ENCODE measurements at regions not wholly inside any gene's neighbourhood (a gene's known extent, or its start where the extent isn't known, plus 50 kb on each side); places are given as distances from the start of the nearest gene placed in this dataset.

DNA sequence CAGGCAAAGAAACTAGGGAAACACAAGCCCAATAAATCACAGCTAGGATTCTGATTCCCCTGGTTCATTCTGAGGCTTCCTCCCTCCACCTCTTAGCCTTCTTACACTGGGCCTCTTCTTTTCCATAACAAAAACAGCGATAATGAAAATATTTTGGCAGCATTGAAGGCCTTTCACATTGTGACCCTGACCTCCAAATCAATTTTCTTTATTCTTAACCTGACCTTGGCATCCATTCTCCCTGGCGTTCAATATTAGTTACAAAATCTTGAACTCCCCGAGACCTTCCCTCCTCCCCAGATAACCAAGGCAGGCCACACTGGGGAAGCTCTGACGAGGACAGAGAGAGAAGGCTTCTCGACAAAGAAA lies 399.9 kb downstream of the ZSWIM6 start:
- H3K4me3 ChIP-seq (ENCODE audit: low read length) = peak overlapping the region; percentile 19
- H3K36me3 ChIP-seq (ENCODE audit: control insufficient read depth, insufficient read depth, low read length, severe bottlenecking) = no peaks in the 10 kb centered on the region
- H3K4me1 ChIP-seq (ENCODE audit: control insufficient read depth, insufficient read depth, low read length) = peaks cover 11% of the 10 kb centered on the region
- no peaks in the 10 kb centered on the region for H3K9me3 ChIP-seq (ENCODE audit: control insufficient read depth, low read length)
- H3K27me3 ChIP-seq (replicated peaks; ENCODE audit: control insufficient read depth, insufficient read depth, low read length) = peaks cover 25% of the 10 kb centered on the region
- no peak for DNase-seq (ENCODE audit: low read depth)
- H3K9ac ChIP-seq (ENCODE audit: low read length) = no peak overlapping the region

- H3K4me3 ChIP-seq (ENCODE audit: low read length) = peak overlapping the region; percentile 19
- H3K9me3 ChIP-seq (ENCODE audit: control insufficient read depth, low read length) = no peaks in the 10 kb centered on the region
- no peak for DNase-seq (ENCODE audit: low read depth)
- no peaks in the 10 kb centered on the region for H3K36me3 ChIP-seq (ENCODE audit: control insufficient read depth, insufficient read depth, low read length, severe bottlenecking)
- peaks cover 25% of the 10 kb centered on the region for H3K27me3 ChIP-seq (replicated peaks; ENCODE audit: control insufficient read depth, insufficient read depth, low read length)
- H3K4me1 ChIP-seq (ENCODE audit: control insufficient read depth, insufficient read depth, low read length) = peaks cover 11% of the 10 kb centered on the region
- H3K9ac ChIP-seq (ENCODE audit: low read length) = no peak overlapping the region
Measured at GRCh38 chr5:61732369-61732768, 400.3 kb downstream of the ZSWIM6 start.

DNA sequence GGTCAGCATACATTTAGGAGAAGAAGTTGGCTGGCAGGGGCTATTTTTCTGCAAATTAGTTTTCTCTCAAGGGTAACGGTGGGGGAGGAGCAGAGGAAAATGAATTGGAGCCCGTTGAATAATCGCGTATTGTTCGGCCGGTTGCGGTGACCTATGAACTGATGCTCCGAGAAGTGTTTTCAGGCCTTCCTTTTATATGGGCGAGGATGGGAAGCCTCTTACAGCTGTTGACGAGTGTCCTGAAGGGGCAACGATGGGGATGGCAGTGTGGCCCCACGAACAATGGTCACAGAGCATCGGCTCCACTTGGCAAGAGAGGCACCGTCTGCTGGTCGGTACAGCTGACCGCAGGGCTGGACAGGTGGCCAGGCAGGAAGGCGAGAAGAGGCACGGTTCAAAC lies 400.7 kb downstream of the ZSWIM6 start:
- Histone ChIP-seq H3K27me3 (replicated peaks; ENCODE audit: control insufficient read depth, insufficient read depth, low read length) (peaks cover 23% of the 10 kb centered on the region), H3K9me3 (ENCODE audit: control insufficient read depth, low read length) (no peaks in the 10 kb centered on the region), H3K4me1 (ENCODE audit: control insufficient read depth, insufficient read depth, low read length) (peaks cover 11% of the 10 kb centered on the region), H3K9ac (ENCODE audit: low read length) (no peak overlapping the region), H3K4me3 (ENCODE audit: low read length) (no peak overlapping the region), H3K36me3 (ENCODE audit: control insufficient read depth, insufficient read depth, low read length, severe bottlenecking) (no peaks in the 10 kb centered on the region)
- DNase-seq (ENCODE audit: low read depth) = no peak

GRCh38 chr5:61734001-61734400 lies 401.9 kb downstream of the ZSWIM6 start:
- no peak overlapping the region for H3K4me3 ChIP-seq (ENCODE audit: low read length)
- no peaks in the 10 kb centered on the region for H3K9me3 ChIP-seq (ENCODE audit: control insufficient read depth, low read length)
- no peak for DNase-seq (ENCODE audit: low read depth)
- H3K36me3 ChIP-seq (ENCODE audit: control insufficient read depth, insufficient read depth, low read length, severe bottlenecking) = no peaks in the 10 kb centered on the region
- H3K9ac ChIP-seq (ENCODE audit: low read length) = no peak overlapping the region
- peaks cover 11% of the 10 kb centered on the region for H3K4me1 ChIP-seq (ENCODE audit: control insufficient read depth, insufficient read depth, low read length)
- H3K27me3 ChIP-seq (replicated peaks; ENCODE audit: control insufficient read depth, insufficient read depth, low read length) = peaks cover 17% of the 10 kb centered on the region

- H3K4me1 ChIP-seq (ENCODE audit: control insufficient read depth, insufficient read depth, low read length) = peaks cover 11% of the 10 kb centered on the region
- no peak overlapping the region for H3K4me3 ChIP-seq (ENCODE audit: low read length)
- H3K27me3 ChIP-seq (replicated peaks; ENCODE audit: control insufficient read depth, insufficient read depth, low read length) = peaks cover 8% of the 10 kb centered on the region
- H3K9me3 ChIP-seq (ENCODE audit: control insufficient read depth, low read length) = no peaks in the 10 kb centered on the region
- peak; percentile 58 for DNase-seq (ENCODE audit: low read depth)
- no peaks in the 10 kb centered on the region for H3K36me3 ChIP-seq (ENCODE audit: control insufficient read depth, insufficient read depth, low read length, severe bottlenecking)
- H3K9ac ChIP-seq (ENCODE audit: low read length) = peak overlapping the region; percentile 5
Measured at GRCh38 chr5:61734966-61735365, 402.9 kb downstream of the ZSWIM6 start.

DNA sequence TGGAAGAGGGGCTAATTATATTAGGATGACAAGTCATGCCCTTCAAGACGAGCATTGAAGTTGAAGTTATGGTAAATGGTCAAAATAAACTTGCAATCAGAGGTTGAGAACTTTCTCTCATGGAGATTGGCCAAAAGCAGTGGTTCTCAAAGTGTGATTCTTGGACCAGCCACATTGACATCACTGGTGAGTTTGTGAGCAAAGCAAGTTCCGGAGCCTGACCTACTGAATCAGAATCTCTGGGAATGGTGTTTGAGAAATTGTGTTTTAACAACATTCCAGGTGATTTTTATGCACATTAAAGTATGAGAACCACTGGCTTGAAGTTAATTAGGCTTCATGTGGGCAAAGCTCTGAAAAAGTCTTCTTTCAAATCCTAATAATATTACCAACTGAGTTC lies 403.5 kb downstream of the ZSWIM6 start:
- peaks cover 8% of the 10 kb centered on the region for H3K27me3 ChIP-seq (replicated peaks; ENCODE audit: control insufficient read depth, insufficient read depth, low read length)
- no peak overlapping the region for H3K9ac ChIP-seq (ENCODE audit: low read length)
- no peaks in the 10 kb centered on the region for H3K36me3 ChIP-seq (ENCODE audit: control insufficient read depth, insufficient read depth, low read length, severe bottlenecking)
- DNase-seq (ENCODE audit: low read depth) = peak; percentile 11
- no peaks in the 10 kb centered on the region for H3K9me3 ChIP-seq (ENCODE audit: control insufficient read depth, low read length)
- H3K4me1 ChIP-seq (ENCODE audit: control insufficient read depth, insufficient read depth, low read length) = peaks cover 11% of the 10 kb centered on the region
- H3K4me3 ChIP-seq (ENCODE audit: low read length) = no peak overlapping the region

DNA sequence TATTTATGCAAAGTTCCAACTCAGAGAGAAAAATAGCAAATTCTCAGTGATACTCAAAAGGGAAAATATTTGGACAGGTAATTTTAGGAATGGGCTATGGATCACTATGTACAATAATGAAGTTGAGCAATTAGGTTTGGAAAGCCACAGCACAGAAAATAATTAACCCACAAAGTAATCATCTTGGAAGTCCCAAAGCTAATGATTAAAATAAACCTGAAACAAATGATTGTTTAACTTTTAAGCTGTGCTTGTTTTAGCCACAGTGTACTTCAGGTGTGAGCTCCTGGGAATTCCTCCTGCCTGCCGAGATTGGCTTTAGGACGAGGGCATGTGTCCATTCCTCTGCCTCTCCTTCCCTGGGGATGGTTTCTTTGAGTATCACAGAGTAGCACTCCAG lies 403.9 kb downstream of the ZSWIM6 start:
- DNase-seq (ENCODE audit: low read depth) = no peak
- Histone ChIP-seq H3K27me3 (replicated peaks; ENCODE audit: control insufficient read depth, insufficient read depth, low read length) (peaks cover 5% of the 10 kb centered on the region), H3K9ac (ENCODE audit: low read length) (no peak overlapping the region), H3K9me3 (ENCODE audit: control insufficient read depth, low read length) (no peaks in the 10 kb centered on the region), H3K4me1 (ENCODE audit: control insufficient read depth, insufficient read depth, low read length) (peaks cover 11% of the 10 kb centered on the region), H3K36me3 (ENCODE audit: control insufficient read depth, insufficient read depth, low read length, severe bottlenecking) (no peaks in the 10 kb centered on the region), H3K4me3 (ENCODE audit: low read length) (no peak overlapping the region)

DNA sequence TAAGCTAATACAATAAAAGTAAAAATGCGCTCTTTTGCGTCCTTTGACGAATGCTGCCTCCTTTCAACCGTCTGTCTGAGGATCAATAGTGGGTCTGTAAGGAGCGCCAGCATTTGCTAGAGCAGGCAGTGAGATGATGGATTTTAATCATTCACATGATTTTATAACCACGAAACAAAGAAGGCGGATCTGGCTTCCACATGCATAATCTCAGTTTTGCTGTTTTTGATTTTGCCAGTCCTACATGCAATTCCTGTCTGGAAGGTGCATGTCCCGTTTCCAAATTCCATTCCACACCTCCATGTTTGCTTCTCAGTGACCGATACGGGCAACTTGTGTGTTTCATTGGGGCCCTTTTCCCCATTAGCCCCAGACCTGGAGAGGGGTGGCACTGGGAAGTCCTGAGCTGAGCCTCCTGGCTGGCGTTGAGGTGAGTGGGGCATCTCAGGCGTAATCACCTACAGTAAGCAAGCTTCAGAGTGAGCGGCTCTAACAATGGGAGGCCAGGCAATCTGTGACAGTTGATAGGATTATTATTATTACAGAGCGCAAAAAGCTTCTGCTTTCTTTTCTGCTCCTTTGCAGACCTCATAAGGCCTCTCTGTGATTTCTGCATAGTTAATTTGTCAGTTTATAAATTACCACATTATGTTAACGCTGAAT lies 405.4 kb downstream of the ZSWIM6 start:
- peaks cover 11% of the 10 kb centered on the region for H3K4me1 ChIP-seq (ENCODE audit: control insufficient read depth, insufficient read depth, low read length)
- no peak overlapping the region for H3K9ac ChIP-seq (ENCODE audit: low read length)
- no peaks in the 10 kb centered on the region for H3K36me3 ChIP-seq (ENCODE audit: control insufficient read depth, insufficient read depth, low read length, severe bottlenecking)
- no peaks in the 10 kb centered on the region for H3K27me3 ChIP-seq (replicated peaks; ENCODE audit: control insufficient read depth, insufficient read depth, low read length)
- no peak overlapping the region for H3K4me3 ChIP-seq (ENCODE audit: low read length)
- H3K9me3 ChIP-seq (ENCODE audit: control insufficient read depth, low read length) = no peaks in the 10 kb centered on the region
- no peak for DNase-seq (ENCODE audit: low read depth)

DNA sequence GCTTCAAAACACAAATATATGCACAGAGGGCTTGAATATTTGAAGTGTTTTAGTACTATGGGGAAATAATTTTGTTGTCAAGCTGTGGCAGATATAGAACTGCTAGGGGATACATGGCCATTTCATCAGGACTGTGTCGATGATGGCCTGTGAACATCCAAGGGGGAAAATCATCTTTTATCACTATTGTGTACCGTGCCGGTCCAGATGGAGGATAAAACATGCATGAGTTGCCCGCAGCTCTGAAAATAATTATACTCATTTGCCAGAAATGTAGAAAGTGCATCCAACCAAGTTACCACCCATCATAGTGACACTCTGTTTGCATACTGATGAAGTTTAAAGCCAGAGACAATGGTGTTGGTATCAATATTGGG lies 405.9 kb downstream of the ZSWIM6 start:
- Histone ChIP-seq H3K9ac (ENCODE audit: low read length) (no peak overlapping the region), H3K36me3 (ENCODE audit: control insufficient read depth, insufficient read depth, low read length, severe bottlenecking) (no peaks in the 10 kb centered on the region), H3K9me3 (ENCODE audit: control insufficient read depth, low read length) (no peaks in the 10 kb centered on the region), H3K4me3 (ENCODE audit: low read length) (no peak overlapping the region), H3K27me3 (replicated peaks; ENCODE audit: control insufficient read depth, insufficient read depth, low read length) (no peaks in the 10 kb centered on the region), H3K4me1 (ENCODE audit: control insufficient read depth, insufficient read depth, low read length) (peaks cover 11% of the 10 kb centered on the region)
- no peak for DNase-seq (ENCODE audit: low read depth)

DNA sequence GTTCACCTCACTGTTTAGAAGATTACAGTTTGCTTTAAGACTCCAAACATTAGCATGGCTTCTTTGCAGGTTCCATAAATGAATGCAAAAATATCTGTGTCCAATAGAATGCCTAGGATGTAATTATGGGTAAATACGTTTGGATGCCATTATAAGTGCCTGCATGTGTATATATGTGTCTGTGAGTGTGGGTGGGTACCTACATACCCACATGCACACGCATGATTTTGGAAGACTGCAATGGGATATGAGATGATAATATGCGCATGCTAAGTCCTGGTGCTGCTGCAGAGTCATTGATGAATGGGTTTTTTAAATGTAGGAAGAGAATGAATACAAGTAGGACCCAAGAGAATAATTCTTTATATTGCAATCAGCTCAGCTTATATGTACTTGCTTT lies 406.4 kb downstream of the ZSWIM6 start:
- H3K27me3 ChIP-seq (replicated peaks; ENCODE audit: control insufficient read depth, insufficient read depth, low read length) = no peaks in the 10 kb centered on the region
- peaks cover 11% of the 10 kb centered on the region for H3K4me1 ChIP-seq (ENCODE audit: control insufficient read depth, insufficient read depth, low read length)
- H3K36me3 ChIP-seq (ENCODE audit: control insufficient read depth, insufficient read depth, low read length, severe bottlenecking) = no peaks in the 10 kb centered on the region
- H3K9me3 ChIP-seq (ENCODE audit: control insufficient read depth, low read length) = peaks cover 1% of the 10 kb centered on the region
- H3K9ac ChIP-seq (ENCODE audit: low read length) = no peak overlapping the region
- no peak for DNase-seq (ENCODE audit: low read depth)
- H3K4me3 ChIP-seq (ENCODE audit: low read length) = no peak overlapping the region

DNA sequence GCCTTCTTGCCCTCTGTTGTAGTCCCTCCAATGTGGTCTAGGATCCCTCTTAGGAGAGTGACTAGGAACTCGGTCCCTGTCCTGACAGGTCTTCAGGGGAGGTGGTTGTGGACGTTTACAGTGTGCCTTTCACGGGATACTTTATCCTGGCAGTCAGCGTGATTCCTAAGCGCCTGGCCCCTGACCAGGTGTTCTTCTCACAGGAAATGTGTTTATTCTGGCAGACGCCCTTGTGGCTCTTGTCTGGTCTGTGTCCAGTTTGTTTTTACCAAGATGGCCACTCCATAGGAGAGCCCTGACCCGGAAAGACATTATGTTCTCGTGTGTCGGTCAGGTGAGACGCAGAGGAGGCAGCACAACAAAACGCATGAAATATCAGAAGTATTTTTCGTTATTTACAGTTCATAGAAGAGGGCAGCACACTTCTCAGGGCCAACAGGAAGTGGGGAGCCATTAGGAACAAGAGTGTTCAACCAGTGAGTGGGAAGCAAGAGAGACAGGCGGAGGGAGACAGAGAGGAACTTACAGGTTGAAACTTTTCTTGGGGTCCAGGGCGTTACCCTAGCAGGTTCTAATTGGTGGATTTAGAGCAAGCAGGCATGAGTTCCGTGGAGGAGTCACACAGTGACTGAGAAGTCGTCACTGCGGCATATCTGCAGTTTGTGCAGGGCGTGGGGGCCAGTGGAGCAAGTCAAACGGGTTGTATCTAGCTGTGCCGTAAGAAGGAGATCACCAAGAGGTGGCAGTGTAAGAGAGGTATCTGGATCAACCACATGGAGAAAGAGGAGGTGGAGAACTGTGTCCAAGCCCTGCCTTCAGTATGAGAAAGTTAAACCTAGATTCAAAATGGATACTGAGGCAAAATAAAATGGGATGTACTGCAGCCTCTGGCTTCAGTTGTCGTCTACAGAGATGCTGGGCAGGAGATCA lies 412.9 kb downstream of the ZSWIM6 start:
- no peak overlapping the region for H3K9ac ChIP-seq (ENCODE audit: low read length)
- H3K4me3 ChIP-seq (ENCODE audit: low read length) = no peak overlapping the region
- DNase-seq (ENCODE audit: low read depth) = no peak
- no peaks in the 10 kb centered on the region for H3K4me1 ChIP-seq (ENCODE audit: control insufficient read depth, insufficient read depth, low read length)
- peaks cover 24% of the 10 kb centered on the region for H3K9me3 ChIP-seq (ENCODE audit: control insufficient read depth, low read length)
- H3K36me3 ChIP-seq (ENCODE audit: control insufficient read depth, insufficient read depth, low read length, severe bottlenecking) = no peaks in the 10 kb centered on the region
- H3K27me3 ChIP-seq (replicated peaks; ENCODE audit: control insufficient read depth, insufficient read depth, low read length) = no peaks in the 10 kb centered on the region

Measured in adipocyte (in vitro differentiated cells).